ENCODE measurements at regions not wholly inside any gene's neighbourhood (a gene's known extent, or its start where the extent isn't known, plus 50 kb on each side); places are given as distances from the start of the nearest gene placed in this dataset.

DNA sequence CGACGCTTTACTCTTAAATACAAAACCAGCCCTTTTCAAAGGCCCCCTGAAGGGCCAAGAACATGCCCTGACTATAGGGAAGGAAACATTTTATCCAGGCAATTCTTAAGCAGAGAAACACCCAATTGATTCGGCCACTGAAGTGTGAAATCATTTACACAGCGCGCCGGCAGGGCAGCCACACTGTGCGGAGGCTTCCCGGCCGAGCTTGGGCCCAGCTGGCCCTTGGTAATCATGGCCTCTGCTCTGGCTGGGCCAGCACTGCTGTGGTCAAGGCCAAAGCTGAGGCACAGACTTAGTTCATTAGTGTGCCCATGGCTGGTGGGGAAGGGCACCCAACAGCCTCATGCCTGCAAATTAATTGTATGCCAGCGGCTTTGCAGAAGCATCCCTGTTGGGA is 143.7 kb upstream of the HABP2 start:
- no peak for TF ChIP-seq CTCF (IDR thresholded peaks at IDR 0.05)
- Mint-ChIP-seq H3K27ac (no peak overlapping the region), H3K27me3 (ENCODE audit: low read depth, poor library complexity) (peaks cover 11% of the 10 kb centered on the region), H3K9me3 (peaks cover 11% of the 10 kb centered on the region), H3K4me3 (no peak overlapping the region), H3K36me3 (ENCODE audit: low read depth) (no peaks in the 10 kb centered on the region), H3K4me1 (peaks cover 18% of the 10 kb centered on the region)
- DNase-seq = no peak

DNA sequence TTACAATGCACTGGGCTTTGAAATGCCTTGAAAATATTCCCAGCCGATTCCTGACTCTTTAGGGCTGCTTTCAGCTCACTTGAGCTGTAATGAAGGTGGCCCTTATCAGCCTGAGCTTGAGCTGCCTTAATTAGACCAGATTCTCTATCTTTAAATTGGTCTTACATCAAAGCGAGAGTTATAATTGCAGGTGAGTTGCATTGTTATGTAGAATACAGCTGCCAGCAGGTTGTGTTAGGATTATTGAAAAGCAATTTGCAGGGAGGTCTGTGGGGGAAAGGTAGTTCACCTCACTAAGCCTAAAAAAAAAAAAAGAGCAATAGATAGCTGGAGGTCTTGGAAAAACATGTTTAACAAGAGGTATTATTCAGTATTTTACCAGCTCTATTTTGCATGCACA is 142.2 kb upstream of the HABP2 start:
- H3K4me3 Mint-ChIP-seq = no peak overlapping the region
- peaks cover 21% of the 10 kb centered on the region for H3K9me3 Mint-ChIP-seq
- H3K27me3 Mint-ChIP-seq (ENCODE audit: low read depth, poor library complexity) = peaks cover 17% of the 10 kb centered on the region
- no peak for TF ChIP-seq CTCF (IDR thresholded peaks at IDR 0.05)
- H3K4me1 Mint-ChIP-seq = peaks cover 29% of the 10 kb centered on the region
- H3K27ac Mint-ChIP-seq = no peak overlapping the region
- no peak for DNase-seq
- no peaks in the 10 kb centered on the region for H3K36me3 Mint-ChIP-seq (ENCODE audit: low read depth)

- H3K9me3 Mint-ChIP-seq = peaks cover 21% of the 10 kb centered on the region
- peaks cover 29% of the 10 kb centered on the region for H3K4me1 Mint-ChIP-seq
- no peak for DNase-seq
- H3K27ac Mint-ChIP-seq = no peak overlapping the region
- no peaks in the 10 kb centered on the region for H3K36me3 Mint-ChIP-seq (ENCODE audit: low read depth)
- H3K4me3 Mint-ChIP-seq = no peak overlapping the region
- no peak for TF ChIP-seq CTCF (IDR thresholded peaks at IDR 0.05)
- peaks cover 17% of the 10 kb centered on the region for H3K27me3 Mint-ChIP-seq (ENCODE audit: low read depth, poor library complexity)
These were observed 141.4 kb upstream of the HABP2 start for GRCh38 chr10:113411456-113411855.

- Mint-ChIP-seq H3K36me3 (ENCODE audit: low read depth) (no peaks in the 10 kb centered on the region), H3K27ac (no peak overlapping the region), H3K4me1 (peaks cover 24% of the 10 kb centered on the region), H3K9me3 (peaks cover 21% of the 10 kb centered on the region), H3K27me3 (ENCODE audit: low read depth, poor library complexity) (peaks cover 17% of the 10 kb centered on the region), H3K4me3 (no peak overlapping the region)
- TF ChIP-seq CTCF (IDR thresholded peaks at IDR 0.05) = no peak
- no peak for DNase-seq
These were observed 140.7 kb upstream of the HABP2 start for GRCh38 chr10:113412161-113412560.

- peak overlapping the region; percentile 54 for H3K27ac Mint-ChIP-seq
- no peak for TF ChIP-seq CTCF (IDR thresholded peaks at IDR 0.05)
These were observed 138.3 kb upstream of the HABP2 start for GRCh38 chr10:113414543-113414942.

GRCh38 chr10:113415246-113415645 is 137.6 kb upstream of the HABP2 start:
- H3K4me3 Mint-ChIP-seq = no peak overlapping the region
- H3K4me1 Mint-ChIP-seq = peaks cover 16% of the 10 kb centered on the region
- no peak overlapping the region for H3K27ac Mint-ChIP-seq
- TF ChIP-seq CTCF (IDR thresholded peaks at IDR 0.05) = no peak
- no peak for DNase-seq
- peaks cover 17% of the 10 kb centered on the region for H3K27me3 Mint-ChIP-seq (ENCODE audit: low read depth, poor library complexity)
- peaks cover 39% of the 10 kb centered on the region for H3K9me3 Mint-ChIP-seq
- H3K36me3 Mint-ChIP-seq (ENCODE audit: low read depth) = peaks cover 5% of the 10 kb centered on the region

More at GRCh38 chr10:113414543-113414942, 138.3 kb upstream of the HABP2 start:
- H3K36me3 Mint-ChIP-seq (ENCODE audit: low read depth) = no peaks in the 10 kb centered on the region
- no peak overlapping the region for H3K4me3 Mint-ChIP-seq
- H3K9me3 Mint-ChIP-seq = peaks cover 32% of the 10 kb centered on the region
- peaks cover 17% of the 10 kb centered on the region for H3K27me3 Mint-ChIP-seq (ENCODE audit: low read depth, poor library complexity)
- H3K4me1 Mint-ChIP-seq = peaks cover 16% of the 10 kb centered on the region
- DNase-seq = no peak

Measured in nephron progenitor cell (in vitro differentiated cells).